Hypothalamus (tissue), 51 donors: ENCODE measurements at regions not wholly inside any gene's neighbourhood (a gene's known extent, or its start where the extent isn't known, plus 50 kb on each side); places are given as distances from the start of the nearest gene placed in this dataset.
A peak's percentile ranks its signal among the peaks of the same experiment; 100 is the strongest.

Source experiments
- DNase-seq, 51 donors: peaks; one replicate each; lab custom pipeline; 2025; lab: John Stamatoyannopoulos, UW

DNA sequence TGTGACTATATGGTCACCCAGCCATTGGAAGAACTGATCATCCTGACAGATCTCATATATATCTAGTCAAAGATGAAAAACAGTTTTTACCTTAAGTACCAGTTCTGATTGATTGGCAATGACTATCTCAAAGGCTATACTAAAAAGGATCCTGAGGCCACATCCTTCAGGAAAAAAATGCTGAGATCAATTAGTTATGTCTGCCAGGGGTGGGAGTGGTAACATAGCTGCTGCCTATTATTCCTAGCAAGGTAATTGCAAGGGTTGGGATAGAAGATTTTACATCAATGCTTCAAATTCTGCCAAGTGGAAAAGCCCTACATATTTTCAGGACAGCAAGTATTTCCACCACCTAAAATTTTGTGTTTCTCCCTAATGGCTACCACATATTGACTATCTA is 114.7 kb downstream of the C1D start:
- no peak for DNase-seq

DNA sequence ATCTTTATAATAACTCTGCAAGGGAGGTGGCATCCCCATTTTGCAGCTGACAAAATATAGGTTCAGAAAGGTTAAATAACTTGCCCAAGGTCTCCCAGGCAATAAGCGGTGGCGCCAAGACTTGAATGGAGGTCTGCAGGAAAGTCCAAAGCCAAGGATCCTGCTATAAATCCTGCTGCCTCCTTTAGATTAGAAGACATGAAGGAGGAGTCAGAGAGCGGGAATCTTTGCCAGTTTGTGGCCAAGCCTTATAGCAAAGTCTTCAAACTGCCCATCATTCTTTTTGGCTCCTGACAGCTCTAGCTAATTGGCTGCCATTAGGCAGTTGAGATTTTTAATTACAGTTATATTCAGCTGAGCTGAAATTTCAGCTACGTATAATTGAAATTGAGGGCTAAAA is 114.3 kb downstream of the C1D start:
- DNase-seq, result no peak

DNA sequence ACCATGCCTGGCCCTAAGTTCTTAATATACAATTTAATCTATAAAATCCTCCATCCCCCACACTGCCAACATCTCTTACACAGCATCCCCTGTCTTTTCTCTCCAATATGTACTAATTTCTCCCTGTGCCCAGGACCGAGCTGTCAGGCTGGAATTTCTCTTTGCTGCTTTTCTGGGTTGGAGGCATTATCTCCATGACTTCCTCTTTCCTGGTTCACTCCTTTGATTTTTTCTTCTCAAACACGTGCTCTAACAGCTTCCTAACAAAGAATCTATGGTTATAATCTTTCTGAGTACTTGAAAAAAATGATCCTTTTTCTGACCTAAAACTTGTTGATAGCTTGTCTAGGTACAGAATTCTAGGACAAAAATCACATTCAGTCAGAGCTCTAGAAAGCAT is 112.8 kb downstream of the C1D start:
- no peak for DNase-seq

GRCh38 chr2:67950919-67951318 is 111.9 kb downstream of the C1D start:
- no peak for DNase-seq

- DNase-seq, result no peak
Observed at GRCh38 chr2:67952066-67952465, 110.7 kb downstream of the C1D start.

DNA sequence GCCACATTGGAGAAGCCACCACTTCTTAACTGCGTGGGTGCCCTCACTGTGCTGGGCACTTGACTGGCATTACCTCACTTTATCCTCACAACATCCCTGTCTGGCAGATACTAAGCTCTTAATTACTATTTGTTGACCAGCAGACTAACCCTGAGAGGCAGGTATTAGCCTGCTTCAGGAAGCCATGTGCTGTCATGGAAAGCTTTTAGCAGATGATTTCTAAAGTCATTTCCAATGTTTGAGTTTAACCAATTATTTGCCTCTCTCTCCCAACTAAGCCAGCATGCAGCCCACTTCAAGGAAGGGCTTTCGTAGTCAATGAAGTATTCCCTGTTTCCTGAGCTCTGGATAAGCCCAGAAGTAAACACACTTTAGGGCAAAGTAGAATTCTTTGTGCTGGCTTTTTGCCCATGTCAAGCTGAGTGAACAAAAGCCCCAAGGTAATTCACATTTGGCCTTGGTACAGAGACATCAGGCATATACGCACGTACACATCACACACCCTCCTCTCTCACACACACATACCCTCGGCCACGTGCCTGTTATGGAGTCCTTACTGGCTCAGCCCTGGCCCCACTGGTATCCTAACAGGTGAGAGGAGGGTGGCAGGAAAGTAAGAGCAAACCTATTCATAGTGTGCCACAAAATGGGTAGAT is 108.6 kb downstream of the C1D start:
- DNase-seq, result no peak

GRCh38 chr2:67955748-67956603 is 106.8 kb downstream of the C1D start:
- DNase-seq, result no peak

DNA sequence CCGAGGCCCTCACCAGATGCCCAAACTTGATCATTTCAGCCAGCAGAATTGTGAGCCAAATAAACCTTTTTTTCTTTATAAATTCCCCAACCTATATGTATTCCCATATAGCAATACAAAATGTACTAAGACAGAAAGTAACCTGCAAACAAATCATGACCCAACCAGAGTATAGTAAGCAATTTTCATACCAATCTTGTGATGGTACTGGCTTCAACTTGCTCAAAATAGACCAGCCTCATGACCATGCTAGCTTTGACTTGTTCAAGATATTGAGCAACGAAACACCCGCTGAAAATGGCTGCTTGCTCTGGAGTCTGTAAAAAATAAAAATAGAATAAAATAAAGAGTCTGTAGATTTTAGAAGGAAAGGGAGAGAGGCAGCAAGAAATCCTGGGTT is 97.6 kb downstream of the C1D start:
- no peak for DNase-seq

GRCh38 chr2:67970071-67970470 is 92.7 kb downstream of the C1D start:
- DNase-seq, result no peak

DNA sequence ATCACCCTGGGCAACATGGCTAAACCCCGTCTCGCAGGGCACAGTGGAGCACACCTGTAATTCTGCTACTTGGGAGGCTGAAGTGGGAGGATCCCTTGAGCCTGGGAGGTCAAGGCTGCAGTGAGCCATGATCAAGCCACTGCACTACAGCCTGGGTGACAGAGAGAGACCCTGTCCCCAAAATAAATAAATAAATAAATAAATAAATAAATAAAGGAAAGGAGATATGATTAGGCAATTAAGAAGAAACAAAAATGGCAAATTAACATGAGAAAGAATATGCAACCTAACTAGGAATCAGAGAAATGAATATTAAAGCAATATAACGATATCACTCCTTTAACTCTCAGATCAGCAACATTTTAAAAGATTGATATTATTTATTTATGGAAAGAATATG is 92.3 kb downstream of the C1D start:
- no peak for DNase-seq

DNA sequence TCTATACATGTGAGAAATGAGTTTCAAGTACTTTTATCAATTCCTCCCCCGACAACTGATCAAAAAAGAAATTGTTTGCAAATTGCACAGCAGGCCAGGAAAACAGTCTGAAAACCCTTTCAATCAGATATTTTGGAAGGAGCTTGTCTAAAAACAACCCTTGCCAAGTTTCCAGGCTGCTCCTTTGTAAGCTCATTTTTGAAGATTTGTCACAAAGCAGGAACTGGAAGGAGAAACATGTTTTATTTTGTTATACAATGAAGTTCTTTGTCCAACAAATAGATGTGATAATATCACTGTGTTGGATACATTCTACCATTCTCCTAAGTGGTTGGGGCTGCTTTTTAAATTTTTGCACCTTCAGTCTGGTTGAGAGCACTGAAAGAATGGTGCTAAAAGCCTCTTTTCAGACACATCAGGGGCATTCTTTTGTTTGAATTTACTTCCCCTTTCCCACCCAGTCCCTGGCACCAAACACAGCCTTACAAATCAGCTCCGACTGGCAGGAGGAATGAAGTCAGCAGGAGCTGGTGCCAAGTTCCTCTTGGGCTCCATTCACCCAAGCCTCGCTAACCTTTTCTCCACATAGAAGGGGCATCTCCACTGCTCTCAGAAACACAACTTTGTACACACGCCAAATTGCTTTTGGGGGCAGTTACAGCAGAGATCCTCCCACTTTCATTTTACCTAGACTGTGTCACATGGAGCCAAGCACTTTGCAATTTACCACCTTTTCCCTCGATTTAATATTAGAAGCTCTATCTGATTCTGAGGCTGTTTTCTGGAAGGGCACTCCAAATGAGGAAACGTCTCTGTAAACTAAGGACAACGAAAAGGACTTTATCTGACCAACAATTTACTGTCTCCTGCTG is 88.0 kb downstream of the C1D start:
- DNase-seq, result peak in 40 of 51 donors; percentile 1 to 76 (median 34)

DNA sequence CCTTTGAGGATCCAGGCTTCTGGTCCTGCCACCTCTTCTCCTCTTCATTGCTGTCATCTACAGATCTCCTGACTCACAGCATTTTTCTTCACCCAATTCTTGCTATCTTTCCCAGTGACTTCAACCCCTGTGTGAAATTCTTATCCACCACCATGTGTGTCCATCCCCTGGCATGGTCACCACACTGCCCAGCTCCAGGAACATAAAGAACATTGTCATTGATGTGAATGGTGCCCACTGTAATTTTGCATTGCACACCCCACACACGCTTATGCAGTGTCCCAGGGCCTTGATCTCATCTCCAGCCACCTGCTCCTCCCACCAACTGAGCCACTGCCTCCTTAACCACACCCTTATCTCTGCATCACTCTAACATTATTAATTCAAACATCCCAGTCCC is 85.3 kb downstream of the C1D start:
- DNase-seq, result no peak

- DNase-seq, result no peak
Observed at GRCh38 chr2:67982956-67983355, 79.8 kb downstream of the C1D start.

- no peak for DNase-seq
Observed at GRCh38 chr2:67984600-67984999, 78.2 kb downstream of the C1D start.

GRCh38 chr2:67985586-67985985 is 77.2 kb downstream of the C1D start:
- no peak for DNase-seq

- no peak for DNase-seq
Observed at GRCh38 chr2:67986258-67986657, 76.5 kb downstream of the C1D start.
